BE2C (cell line): ENCODE measurements at regions not wholly inside any gene's neighbourhood (a gene's known extent, or its start where the extent isn't known, plus 50 kb on each side); places are given as distances from the start of the nearest gene placed in this dataset.

ENCODE experiments used
- DNase-seq: peaks from one replicate; pipeline ENCODE4 v3.0.0-alpha.2; 2020
- H3K27me3 ChIP-seq: fragments of 250-450 bp; sonication (Bioruptor Pico); 2 replicates; pipeline ENCODE4 v1.5.1; 2020; ENCODE audit warnings: mild to moderate bottlenecking
- H3K36me3 ChIP-seq: fragments of 250-450 bp; sonication (Bioruptor Pico); 2 replicates; pipeline ENCODE4 v1.5.1; 2020; ENCODE audit warnings: mild to moderate bottlenecking
- H3K4me1 ChIP-seq: fragments of 250-450 bp; sonication (Bioruptor Pico); 2 replicates; pipeline ENCODE4 v1.5.1; 2020
- H3K4me3 ChIP-seq: 2 replicates; pipeline ENCODE4 v1.5.1; 2011; ENCODE audit warnings: low read depth, low read length
- H3K9me3 ChIP-seq: fragments of 250-450 bp; sonication (Bioruptor Pico); 2 replicates; pipeline ENCODE4 v1.5.1; 2020
- TF ChIP-seq, protein P1 (sequence below): IDR thresholded peaks from 2 replicates; pipeline ENCODE4 v1.5.1; 2012; ENCODE audit warnings: mild to moderate bottlenecking, low read depth, low read length

DNA sequence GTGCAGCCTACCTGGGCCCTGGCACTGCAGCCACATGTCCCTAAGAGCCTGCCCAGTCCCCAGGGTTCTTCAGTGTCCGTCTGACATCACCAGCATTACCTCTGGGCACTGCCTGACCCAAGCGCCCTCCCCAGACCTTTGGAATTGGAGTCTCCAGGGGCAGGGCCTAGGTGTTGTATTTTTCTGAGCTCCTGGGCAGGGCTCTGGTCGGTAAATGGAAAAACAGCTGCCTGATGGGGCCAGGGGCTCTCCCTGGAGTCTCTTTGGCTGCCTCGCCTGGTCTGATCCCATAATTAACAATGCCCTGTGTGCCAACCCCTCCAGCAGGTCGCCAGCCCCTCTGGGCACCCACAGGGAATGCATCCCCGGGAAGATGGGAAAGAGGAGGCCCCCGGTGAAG, 710.2 kb downstream of the BRD1 start:
- Histone ChIP-seq H3K27me3 (no peaks in the 10 kb centered on the region), H3K4me1 (no peaks in the 10 kb centered on the region), H3K36me3 (no peaks in the 10 kb centered on the region), H3K9me3 (peaks cover 7% of the 10 kb centered on the region), H3K4me3 (no peak overlapping the region)
- TF ChIP-seq, protein P1, sequence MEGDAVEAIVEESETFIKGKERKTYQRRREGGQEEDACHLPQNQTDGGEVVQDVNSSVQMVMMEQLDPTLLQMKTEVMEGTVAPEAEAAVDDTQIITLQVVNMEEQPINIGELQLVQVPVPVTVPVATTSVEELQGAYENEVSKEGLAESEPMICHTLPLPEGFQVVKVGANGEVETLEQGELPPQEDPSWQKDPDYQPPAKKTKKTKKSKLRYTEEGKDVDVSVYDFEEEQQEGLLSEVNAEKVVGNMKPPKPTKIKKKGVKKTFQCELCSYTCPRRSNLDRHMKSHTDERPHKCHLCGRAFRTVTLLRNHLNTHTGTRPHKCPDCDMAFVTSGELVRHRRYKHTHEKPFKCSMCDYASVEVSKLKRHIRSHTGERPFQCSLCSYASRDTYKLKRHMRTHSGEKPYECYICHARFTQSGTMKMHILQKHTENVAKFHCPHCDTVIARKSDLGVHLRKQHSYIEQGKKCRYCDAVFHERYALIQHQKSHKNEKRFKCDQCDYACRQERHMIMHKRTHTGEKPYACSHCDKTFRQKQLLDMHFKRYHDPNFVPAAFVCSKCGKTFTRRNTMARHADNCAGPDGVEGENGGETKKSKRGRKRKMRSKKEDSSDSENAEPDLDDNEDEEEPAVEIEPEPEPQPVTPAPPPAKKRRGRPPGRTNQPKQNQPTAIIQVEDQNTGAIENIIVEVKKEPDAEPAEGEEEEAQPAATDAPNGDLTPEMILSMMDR, result no peak
- no peak for DNase-seq

DNA sequence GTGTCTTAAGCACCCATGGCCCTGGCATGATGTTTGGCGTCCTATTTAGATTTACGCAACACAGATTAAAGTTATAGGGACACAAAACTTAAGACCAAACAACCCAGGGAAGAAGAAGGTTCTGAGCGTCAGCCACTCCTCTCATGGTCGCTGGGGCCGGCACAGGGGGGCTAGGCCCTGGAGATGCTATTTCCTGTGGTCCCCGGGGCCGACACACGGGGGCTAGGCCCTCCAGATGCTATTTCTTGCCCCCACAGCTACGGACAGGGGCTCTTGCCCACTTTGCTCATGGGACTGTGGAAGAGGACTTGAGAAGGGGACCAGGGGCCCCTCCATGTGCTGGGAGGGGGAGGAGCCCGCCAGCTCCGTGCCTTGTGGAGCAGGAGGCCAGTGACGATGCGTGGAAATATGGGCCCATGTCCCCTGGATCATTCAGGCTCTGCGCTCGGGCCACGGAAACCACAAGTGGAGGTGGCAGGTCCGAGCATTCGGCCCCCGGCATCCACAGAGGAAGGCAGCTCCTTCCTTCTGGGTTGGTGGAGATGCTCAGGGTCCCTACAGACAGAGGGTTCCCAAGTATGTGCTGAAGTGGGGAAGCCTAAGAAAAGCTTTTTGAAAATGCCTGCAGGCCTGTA, 711.1 kb downstream of the BRD1 start:
- H3K4me3 ChIP-seq, result no peak overlapping the region
- H3K36me3 ChIP-seq, result no peaks in the 10 kb centered on the region
- peaks cover 7% of the 10 kb centered on the region for H3K9me3 ChIP-seq
- H3K4me1 ChIP-seq, result no peaks in the 10 kb centered on the region
- no peaks in the 10 kb centered on the region for H3K27me3 ChIP-seq
- DNase-seq, result no peak
- TF ChIP-seq, protein P1, result no peak

DNA sequence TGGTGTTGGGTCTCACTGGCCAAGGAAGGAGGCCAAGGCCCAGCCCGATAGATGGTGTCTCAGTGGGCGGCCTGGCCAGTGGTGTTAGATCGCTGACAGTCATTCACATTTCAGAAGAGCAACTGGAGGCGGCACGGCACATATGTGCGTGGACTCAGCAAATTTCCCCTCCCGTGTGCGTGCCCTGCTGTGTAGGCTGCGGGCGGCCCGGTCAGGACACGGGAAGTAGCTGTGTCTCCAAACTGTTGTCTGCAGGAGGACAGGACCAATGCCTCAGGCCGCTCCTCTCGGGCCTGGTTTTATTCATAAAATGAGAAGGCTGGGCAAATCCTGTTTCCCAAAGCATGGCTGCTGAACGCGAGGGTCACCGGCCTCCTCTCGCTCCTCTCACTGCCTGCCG, 711.7 kb downstream of the BRD1 start:
- TF ChIP-seq, protein P1, result no peak
- Histone ChIP-seq H3K9me3 (peaks cover 7% of the 10 kb centered on the region), H3K4me1 (no peaks in the 10 kb centered on the region), H3K36me3 (no peaks in the 10 kb centered on the region), H3K27me3 (no peaks in the 10 kb centered on the region), H3K4me3 (no peak overlapping the region)
- DNase-seq, result no peak

DNA sequence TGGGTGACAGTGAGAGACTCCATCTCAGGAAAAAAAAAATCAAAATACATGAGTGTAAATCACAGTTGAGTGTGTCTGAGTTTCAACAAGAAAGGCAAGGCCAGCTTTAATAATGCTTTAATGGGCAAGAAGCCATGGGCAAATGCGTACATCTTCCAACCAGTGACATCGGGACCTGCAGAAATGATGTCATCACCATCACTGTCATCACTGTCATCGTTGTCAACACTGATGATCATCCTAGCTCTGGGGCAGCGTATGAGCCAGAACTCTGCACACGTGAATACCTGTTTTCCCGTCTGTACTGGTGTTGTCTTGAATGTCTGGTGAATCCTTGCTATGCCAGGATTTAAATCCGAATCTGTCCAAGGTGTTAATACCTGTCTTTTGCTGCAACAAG, 712.5 kb downstream of the BRD1 start:
- no peaks in the 10 kb centered on the region for H3K4me1 ChIP-seq
- no peaks in the 10 kb centered on the region for H3K27me3 ChIP-seq
- no peak overlapping the region for H3K4me3 ChIP-seq
- H3K36me3 ChIP-seq, result no peaks in the 10 kb centered on the region
- DNase-seq, result no peak
- TF ChIP-seq, protein P1, result no peak
- H3K9me3 ChIP-seq, result peaks cover 7% of the 10 kb centered on the region

DNA sequence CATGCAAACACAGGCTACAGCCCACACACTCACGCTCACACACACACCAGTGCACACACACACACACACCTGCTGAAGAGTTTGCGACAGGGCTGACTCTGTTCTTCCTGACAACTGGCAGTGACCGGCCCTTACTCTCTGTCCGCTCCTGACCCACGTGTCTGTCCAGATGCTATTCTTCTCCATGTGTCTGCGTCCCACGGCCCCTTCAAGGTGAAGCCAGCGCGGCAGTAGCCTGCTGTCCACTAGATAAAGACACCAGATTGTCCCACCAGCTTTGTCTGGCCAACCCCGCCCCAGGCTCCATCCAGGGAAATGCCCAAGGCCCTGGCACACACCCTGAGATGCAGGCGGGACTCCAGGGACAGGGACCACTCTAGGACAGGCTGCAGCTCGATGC, 713.9 kb downstream of the BRD1 start:
- Histone ChIP-seq H3K9me3 (0 out of 2 replicates have a peak, but pooled peaks cover 4% of the 10 kb centered on the region), H3K36me3 (no peaks in the 10 kb centered on the region), H3K27me3 (no peaks in the 10 kb centered on the region), H3K4me3 (no peak overlapping the region), H3K4me1 (no peaks in the 10 kb centered on the region)
- DNase-seq, result no peak
- TF ChIP-seq, protein P1, result no peak

DNA sequence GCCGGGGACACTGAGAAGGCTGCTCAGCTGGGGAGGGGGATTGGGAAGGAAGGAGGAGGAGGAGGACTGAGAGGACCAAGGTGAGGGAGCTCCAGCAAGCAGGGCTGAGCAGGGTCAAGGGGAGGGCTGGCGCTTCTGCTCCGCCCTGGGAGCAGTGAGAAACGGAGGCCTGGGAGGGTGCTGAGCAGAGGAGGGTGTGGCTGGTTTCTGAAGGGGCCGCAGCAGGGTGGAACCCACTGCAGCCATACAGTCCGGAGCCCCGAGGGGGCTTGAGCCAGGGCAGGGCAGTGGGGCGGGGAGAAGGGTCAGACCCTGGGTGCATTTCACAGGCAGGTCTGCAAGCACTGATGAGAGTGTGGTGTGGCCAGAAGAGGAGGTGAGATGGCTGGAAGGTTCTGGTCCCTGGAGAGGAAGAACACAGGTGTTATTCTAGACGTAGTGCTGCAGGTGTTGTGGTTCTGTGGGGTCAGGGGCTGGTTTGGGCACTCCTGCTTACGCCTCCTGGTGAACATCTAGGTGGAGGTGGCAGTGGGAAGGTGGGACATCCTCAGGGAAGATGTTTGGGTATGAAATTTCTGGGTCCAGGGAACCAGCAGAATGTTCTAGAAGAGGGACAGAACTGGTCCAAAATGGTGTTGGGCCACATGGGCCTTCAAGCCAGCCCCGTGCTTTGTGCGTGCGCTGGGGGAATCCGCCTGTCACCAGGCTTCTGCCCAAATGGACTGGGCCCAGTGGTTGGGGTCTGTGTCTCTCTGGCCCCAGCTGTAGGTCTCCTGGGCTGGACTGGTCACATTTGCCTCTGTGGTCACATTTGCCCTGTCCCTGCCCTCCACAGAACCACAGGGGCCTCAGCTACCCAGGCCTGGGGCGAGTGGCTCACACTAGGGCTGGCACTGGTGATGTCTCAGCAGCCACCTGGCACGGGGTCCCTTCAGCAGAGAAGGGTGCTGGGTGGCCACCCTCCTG, 714.7 kb downstream of the BRD1 start:
- 0 out of 2 replicates have a peak, but pooled peaks cover 4% of the 10 kb centered on the region for H3K9me3 ChIP-seq
- H3K4me3 ChIP-seq, result no peak overlapping the region
- no peaks in the 10 kb centered on the region for H3K4me1 ChIP-seq
- no peak for DNase-seq
- TF ChIP-seq, protein P1, result no peak
- H3K36me3 ChIP-seq, result no peaks in the 10 kb centered on the region
- no peaks in the 10 kb centered on the region for H3K27me3 ChIP-seq
